Bronchial epithelial cell (primary cell): ENCODE measurements at regions not wholly inside any gene's neighbourhood (a gene's known extent, or its start where the extent isn't known, plus 50 kb on each side); places are given as distances from the start of the nearest gene placed in this dataset.

Experiments
- DNase-seq: peaks from one replicate; pipeline ENCODE4 v3.0.0-alpha.2; 2010; ENCODE audit warnings: low read depth
- FAIRE-seq: peaks from 2 replicates; lab custom pipeline; 2011; peaks lifted over from hg19 to GRCh38; lab: Jason Lieb, UNC
- H3K27me3 ChIP-seq: 2 replicates; pipeline ENCODE4 v1.5.1; 2011; ENCODE audit warnings: low read length; ENCODE audit not compliant: control insufficient read depth, insufficient read depth
- H3K36me3 ChIP-seq: 2 replicates; pipeline ENCODE4 v1.5.1; 2011; ENCODE audit warnings: low read length; ENCODE audit not compliant: control insufficient read depth, insufficient read depth
- H3K4me3 ChIP-seq: 2 replicates; pipeline ENCODE4 v1.5.1; 2011; ENCODE audit warnings: mild to moderate bottlenecking, low read depth, low read length, control low read depth
- TF ChIP-seq, protein P1 (sequence below): IDR thresholded peaks from 2 replicates; pipeline ENCODE4 v1.5.1; 2011; ENCODE audit warnings: mild to moderate bottlenecking, moderate library complexity, low read length, control low read depth, inconsistent platforms; ENCODE audit not compliant: insufficient read depth, severe bottlenecking

DNA sequence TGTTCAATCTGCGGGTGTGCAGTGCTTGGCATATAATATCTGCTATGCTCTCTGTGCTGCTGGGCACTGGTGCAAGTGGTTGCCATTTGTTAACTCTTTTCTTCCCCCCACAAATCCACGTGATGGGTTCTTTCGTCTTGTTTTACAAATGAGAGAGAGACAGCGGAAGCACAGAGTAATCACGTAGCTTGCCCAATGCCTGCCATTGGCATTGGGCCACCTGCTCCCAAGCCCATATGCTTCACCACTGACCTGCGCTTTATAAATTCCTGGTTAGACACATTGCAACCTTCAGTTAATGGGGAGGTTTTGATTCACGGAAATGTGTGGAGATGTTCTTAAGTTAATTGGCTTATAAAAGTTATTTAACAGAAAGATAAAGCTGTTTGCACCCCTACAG, 194.8 kb upstream of the ADAMTS16 start:
- H3K36me3 ChIP-seq = no peaks in the 10 kb centered on the region
- TF ChIP-seq, protein P1, sequence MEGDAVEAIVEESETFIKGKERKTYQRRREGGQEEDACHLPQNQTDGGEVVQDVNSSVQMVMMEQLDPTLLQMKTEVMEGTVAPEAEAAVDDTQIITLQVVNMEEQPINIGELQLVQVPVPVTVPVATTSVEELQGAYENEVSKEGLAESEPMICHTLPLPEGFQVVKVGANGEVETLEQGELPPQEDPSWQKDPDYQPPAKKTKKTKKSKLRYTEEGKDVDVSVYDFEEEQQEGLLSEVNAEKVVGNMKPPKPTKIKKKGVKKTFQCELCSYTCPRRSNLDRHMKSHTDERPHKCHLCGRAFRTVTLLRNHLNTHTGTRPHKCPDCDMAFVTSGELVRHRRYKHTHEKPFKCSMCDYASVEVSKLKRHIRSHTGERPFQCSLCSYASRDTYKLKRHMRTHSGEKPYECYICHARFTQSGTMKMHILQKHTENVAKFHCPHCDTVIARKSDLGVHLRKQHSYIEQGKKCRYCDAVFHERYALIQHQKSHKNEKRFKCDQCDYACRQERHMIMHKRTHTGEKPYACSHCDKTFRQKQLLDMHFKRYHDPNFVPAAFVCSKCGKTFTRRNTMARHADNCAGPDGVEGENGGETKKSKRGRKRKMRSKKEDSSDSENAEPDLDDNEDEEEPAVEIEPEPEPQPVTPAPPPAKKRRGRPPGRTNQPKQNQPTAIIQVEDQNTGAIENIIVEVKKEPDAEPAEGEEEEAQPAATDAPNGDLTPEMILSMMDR = no peak
- no peak for FAIRE-seq
- H3K27me3 ChIP-seq = no peaks in the 10 kb centered on the region
- H3K4me3 ChIP-seq = no peak overlapping the region
- no peak for DNase-seq

DNA sequence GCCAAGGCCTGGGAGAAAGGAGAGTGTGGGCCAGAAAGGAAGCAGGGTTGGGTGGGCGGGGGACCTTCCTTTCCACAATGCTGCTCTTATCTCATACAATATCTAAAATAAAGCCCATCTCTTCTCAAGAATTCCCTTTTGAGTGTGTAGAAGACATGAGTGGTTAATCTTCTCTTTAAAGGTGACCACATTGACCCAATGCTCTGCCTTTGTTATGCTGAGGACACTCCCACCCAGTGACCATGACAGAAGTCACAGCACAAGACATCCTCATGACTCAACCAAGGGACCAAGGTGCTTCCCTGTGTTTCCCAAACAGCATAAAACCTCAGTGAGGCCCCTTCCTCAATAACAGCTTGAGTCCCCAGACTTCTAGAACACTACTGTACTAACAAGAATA, 193.0 kb upstream of the ADAMTS16 start:
- no peak for FAIRE-seq
- H3K27me3 ChIP-seq = no peaks in the 10 kb centered on the region
- TF ChIP-seq, protein P1 = no peak
- H3K36me3 ChIP-seq = no peaks in the 10 kb centered on the region
- no peak for DNase-seq
- H3K4me3 ChIP-seq = no peak overlapping the region

DNA sequence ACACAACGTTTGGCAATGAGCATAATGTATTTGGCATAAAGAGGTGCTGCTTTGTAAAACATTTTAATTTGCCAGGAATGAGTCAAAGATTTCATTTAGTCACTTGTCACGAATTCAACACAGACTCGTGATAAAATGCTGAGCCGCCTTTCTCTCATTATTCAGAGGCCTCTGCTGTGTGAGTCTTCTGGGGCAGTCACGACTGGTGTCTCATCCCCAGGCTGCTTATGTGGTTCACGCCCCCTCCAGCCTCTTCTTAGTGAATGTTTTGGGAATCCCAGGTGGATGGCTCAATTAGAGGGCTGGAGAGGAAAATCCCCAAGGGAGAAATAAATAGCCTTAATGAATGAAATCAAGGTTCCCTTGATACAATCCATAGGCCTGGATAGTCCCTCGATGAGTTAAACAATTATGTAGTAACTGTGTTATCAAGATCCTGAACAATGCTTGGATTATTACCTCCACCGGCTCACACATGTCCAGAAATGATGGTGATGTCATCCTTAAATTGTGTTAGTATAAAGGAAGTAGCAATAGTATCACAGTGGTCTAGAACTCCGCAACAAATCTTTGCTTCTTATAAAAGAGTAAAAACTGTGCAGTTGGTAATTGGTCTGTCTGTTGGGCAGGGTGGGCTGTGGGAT, 192.1 kb upstream of the ADAMTS16 start:
- TF ChIP-seq, protein P1 = no peak
- no peak for FAIRE-seq
- no peaks in the 10 kb centered on the region for H3K27me3 ChIP-seq

DNA sequence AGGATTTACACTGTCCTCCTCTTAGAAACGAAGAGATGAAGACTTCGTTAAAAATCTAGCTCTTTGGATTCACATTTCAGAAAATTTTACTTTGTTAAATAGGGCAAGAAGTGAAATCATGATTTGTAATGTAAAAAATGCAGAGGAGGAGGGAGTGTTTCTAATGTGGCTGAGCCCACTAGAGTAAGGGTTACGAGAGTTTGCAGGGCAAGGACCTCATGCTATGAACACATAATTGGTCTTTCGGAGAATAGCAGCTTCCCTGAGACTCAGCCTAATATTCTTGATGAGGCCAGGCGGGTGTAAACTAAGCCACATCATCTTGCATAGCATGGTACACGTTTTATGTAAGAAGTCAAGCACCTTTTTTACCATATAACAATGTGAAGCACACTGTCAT, 191.0 kb upstream of the ADAMTS16 start:
- H3K36me3 ChIP-seq = no peaks in the 10 kb centered on the region
- H3K4me3 ChIP-seq = no peak overlapping the region
- DNase-seq = no peak
- no peaks in the 10 kb centered on the region for H3K27me3 ChIP-seq
- TF ChIP-seq, protein P1 = no peak
- no peak for FAIRE-seq

More for the DNA sequence above, 192.1 kb upstream of the ADAMTS16 start:
- Histone ChIP-seq H3K4me3 (no peak overlapping the region), H3K36me3 (no peaks in the 10 kb centered on the region)
- no peak for DNase-seq

DNA sequence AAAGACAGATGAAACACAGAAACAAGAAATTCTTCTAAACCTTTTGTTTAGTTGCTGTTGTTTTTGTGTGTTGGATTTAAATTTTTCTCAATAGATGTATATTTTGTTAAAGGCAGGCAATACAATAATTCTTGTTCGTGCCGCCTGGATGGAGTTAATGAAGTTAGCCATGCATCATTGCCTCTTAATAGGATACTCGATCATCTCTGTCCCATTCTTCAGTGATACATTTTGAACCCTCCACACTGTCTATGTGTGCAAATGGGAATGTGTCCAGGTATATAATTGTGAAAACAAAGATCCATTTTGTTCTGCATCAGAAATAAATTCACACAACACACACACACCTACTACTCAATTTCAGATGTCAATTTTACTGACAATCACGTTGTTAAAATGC, 186.6 kb upstream of the ADAMTS16 start:
- no peak for FAIRE-seq
- DNase-seq = no peak
- H3K4me3 ChIP-seq = no peak overlapping the region
- TF ChIP-seq, protein P1 = no peak
- H3K36me3 ChIP-seq = no peaks in the 10 kb centered on the region
- no peaks in the 10 kb centered on the region for H3K27me3 ChIP-seq

DNA sequence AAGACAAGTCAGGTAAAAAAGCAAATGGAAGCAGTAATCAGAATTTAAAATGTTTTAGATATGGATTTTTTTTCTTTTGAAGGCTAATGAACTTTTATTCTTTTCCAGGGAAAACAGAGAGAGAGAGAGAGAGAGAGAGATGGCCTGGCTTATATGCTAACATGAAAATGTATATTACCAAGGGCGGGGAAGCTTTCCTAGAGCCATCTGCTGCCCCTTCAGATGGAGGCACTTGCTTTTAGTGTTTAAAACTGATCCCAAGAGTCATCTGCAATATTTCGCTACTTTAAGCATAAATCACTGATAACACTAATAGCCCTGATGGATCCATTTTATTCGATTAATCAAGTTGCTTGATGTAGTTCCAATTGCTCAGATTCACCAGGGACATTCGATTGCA, 186.1 kb upstream of the ADAMTS16 start:
- no peaks in the 10 kb centered on the region for H3K36me3 ChIP-seq
- DNase-seq (no peak), FAIRE-seq (no peak)
- TF ChIP-seq, protein P1 = no peak
- H3K27me3 ChIP-seq = no peaks in the 10 kb centered on the region
- no peak overlapping the region for H3K4me3 ChIP-seq
